Breast epithelium (tissue), 3 donors: ENCODE measurements at regions not wholly inside any gene's neighbourhood (a gene's known extent, or its start where the extent isn't known, plus 50 kb on each side); places are given as distances from the start of the nearest gene placed in this dataset.

Experiments
- CTCF ChIP-seq, 3 donors: fragments of 450-650 bp; IDR thresholded peaks; one replicate each; pipeline ENCODE4 v1.5.1; 2016 to 2017; ENCODE audit warnings: antibody characterized with exemption in 3 of 3, mild to moderate bottlenecking in 3 of 3, moderate library complexity in 3 of 3
- POLR2A ChIP-seq: fragments of 450-650 bp; IDR thresholded peaks from one replicate; pipeline ENCODE4 v1.6.1; 2016; ENCODE audit warnings: antibody characterized with exemption, mild to moderate bottlenecking, moderate library complexity
- POLR2AphosphoS5 ChIP-seq, 3 donors: sonication (generic); formaldehyde crosslinking; IDR thresholded peaks; one replicate each; pipeline ENCODE4 v1.6.1; 2017; ENCODE audit warnings: antibody characterized with exemption in 3 of 3

- TF ChIP-seq CTCF (IDR thresholded peaks at IDR 0.05), result no peak
- TF ChIP-seq POLR2A, result no peak
- TF ChIP-seq POLR2AphosphoS5 (IDR thresholded peaks at IDR 0.05), result no peak
Measured at GRCh38 chr2:225103737-225104141, 61.5 kb upstream of the DOCK10 start.
